Upper lobe of left lung (tissue), 4 donors: ENCODE measurements at regions not wholly inside any gene's neighbourhood (a gene's known extent, or its start where the extent isn't known, plus 50 kb on each side); places are given as distances from the start of the nearest gene placed in this dataset.
"Not testable (repeated sequence)": the region's sequence is repeated elsewhere in the genome, so short reads cannot be mapped to it uniquely, and the experiment has no call there.

Experiments
- CTCF ChIP-seq, 6 experiments: fragments of 450-650 bp in 4 of 6; fragments of 200-600 bp in 2 of 6; sonication (generic) in 2 of 6; IDR thresholded peaks; one replicate each; pipeline ENCODE4 v1.5.1; 2016 to 2019; ENCODE audit warnings: antibody characterized with exemption in 6 of 6
- POLR2A ChIP-seq, 4 donors: fragments of 450-650 bp; IDR thresholded peaks; one replicate each; pipeline ENCODE4 v1.5.1; 2016 to 2017; ENCODE audit warnings: antibody characterized with exemption in 4 of 4, mild to moderate bottlenecking in 2 of 4
- POLR2AphosphoS5 ChIP-seq, 2 donors: sonication (generic); formaldehyde crosslinking; IDR thresholded peaks; one replicate each; pipeline ENCODE4 v1.5.1; 2017; ENCODE audit warnings: antibody characterized with exemption in 2 of 2

- not testable (repeated sequence) for TF ChIP-seq CTCF, POLR2A, POLR2AphosphoS5 (IDR thresholded peaks at IDR 0.05)
Measured at GRCh38 chr15:32227410-32228114, 175.5 kb downstream of the GOLGA8K start.
